SU-DHL-6 (cell line): ENCODE measurements at regions not wholly inside any gene's neighbourhood (a gene's known extent, or its start where the extent isn't known, plus 50 kb on each side); places are given as distances from the start of the nearest gene placed in this dataset.

ENCODE experiments used
- EZH2phosphoT487 ChIP-seq: fragments of 200-600 bp; sonication (generic), shearing (Covaris generic); conservative IDR thresholded peaks from 2 replicates; pipeline ENCODE4 v1.6.1; 2018; ENCODE audit warnings: mild to moderate bottlenecking, antibody characterized with exemption, low read length, moderate library complexity, mixed read lengths
- TF ChIP-seq, protein P1 (sequence below): fragments of 200-600 bp; sonication (generic); IDR thresholded peaks from one replicate; pipeline ENCODE4 v1.5.1; 2017; ENCODE audit warnings: antibody characterized with exemption, mild to moderate bottlenecking, low read length, moderate library complexity; ENCODE audit not compliant: insufficient read depth, poor library complexity, severe bottlenecking

DNA sequence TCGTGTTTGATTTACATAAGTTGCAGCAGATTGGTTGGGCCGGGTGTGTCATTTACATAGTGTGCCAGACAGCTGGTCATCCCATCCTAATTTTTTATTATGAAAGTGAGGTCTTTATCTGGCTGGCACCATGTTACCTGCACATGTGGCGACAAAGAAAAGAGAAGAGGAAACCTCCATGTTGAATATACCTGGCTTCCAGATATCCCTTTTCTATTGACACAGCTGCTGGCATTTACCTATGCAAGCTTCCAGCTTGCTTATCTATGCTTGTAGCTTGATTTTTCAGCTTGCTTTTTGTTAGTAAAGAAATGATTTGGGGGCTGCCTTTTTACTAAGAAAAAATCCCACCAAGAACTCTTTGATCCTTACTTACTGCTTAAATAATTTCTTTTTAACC is 681.3 kb upstream of the SLITRK1 start:
- TF ChIP-seq, protein P1, sequence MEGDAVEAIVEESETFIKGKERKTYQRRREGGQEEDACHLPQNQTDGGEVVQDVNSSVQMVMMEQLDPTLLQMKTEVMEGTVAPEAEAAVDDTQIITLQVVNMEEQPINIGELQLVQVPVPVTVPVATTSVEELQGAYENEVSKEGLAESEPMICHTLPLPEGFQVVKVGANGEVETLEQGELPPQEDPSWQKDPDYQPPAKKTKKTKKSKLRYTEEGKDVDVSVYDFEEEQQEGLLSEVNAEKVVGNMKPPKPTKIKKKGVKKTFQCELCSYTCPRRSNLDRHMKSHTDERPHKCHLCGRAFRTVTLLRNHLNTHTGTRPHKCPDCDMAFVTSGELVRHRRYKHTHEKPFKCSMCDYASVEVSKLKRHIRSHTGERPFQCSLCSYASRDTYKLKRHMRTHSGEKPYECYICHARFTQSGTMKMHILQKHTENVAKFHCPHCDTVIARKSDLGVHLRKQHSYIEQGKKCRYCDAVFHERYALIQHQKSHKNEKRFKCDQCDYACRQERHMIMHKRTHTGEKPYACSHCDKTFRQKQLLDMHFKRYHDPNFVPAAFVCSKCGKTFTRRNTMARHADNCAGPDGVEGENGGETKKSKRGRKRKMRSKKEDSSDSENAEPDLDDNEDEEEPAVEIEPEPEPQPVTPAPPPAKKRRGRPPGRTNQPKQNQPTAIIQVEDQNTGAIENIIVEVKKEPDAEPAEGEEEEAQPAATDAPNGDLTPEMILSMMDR, result no peak
- no peak for TF ChIP-seq EZH2phosphoT487
